Glomerular endothelial cell (primary cell): ENCODE measurements at regions not wholly inside any gene's neighbourhood (a gene's known extent, or its start where the extent isn't known, plus 50 kb on each side); places are given as distances from the start of the nearest gene placed in this dataset.

Experiments
- DNase-seq: peaks from one replicate; pipeline ENCODE4 v3.0.0-alpha.2; 2011; ENCODE audit warnings: low read depth, low spot score; ENCODE audit errors: extremely low read depth

- DNase-seq: no peak
Measured at GRCh38 chr15:63454503-63455211, 49.7 kb upstream of the USP3 start.
